Stomach smooth muscle (tissue), 2 donors: ENCODE measurements at regions not wholly inside any gene's neighbourhood (a gene's known extent, or its start where the extent isn't known, plus 50 kb on each side); places are given as distances from the start of the nearest gene placed in this dataset.
A peak's percentile ranks its signal among the peaks of the same experiment; 100 is the strongest.

Experiments used
- H3K27ac ChIP-seq: one replicate; pipeline ENCODE4 v1.7.0; 2013; ENCODE audit warnings: mild to moderate bottlenecking, low read length, inconsistent platforms
- H3K27me3 ChIP-seq, 2 donors: one replicate each; pipeline ENCODE4 v1.7.0; 2013; ENCODE audit warnings: low read length in 2 of 2; ENCODE audit not compliant: insufficient read depth in 2 of 2, control insufficient read depth in 1 of 2
- H3K36me3 ChIP-seq, 2 donors: one replicate each; pipeline ENCODE4 v1.7.0; 2013; ENCODE audit warnings: low read length in 2 of 2; ENCODE audit not compliant: control insufficient read depth in 2 of 2, insufficient read depth in 2 of 2
- H3K4me1 ChIP-seq: one replicate; pipeline ENCODE4 v1.7.0; 2013; ENCODE audit warnings: low read length; ENCODE audit not compliant: control insufficient read depth, insufficient read depth
- H3K4me3 ChIP-seq, 2 donors: one replicate each; pipeline ENCODE4 v1.7.0; 2013; ENCODE audit warnings: low read length in 2 of 2
- H3K9ac ChIP-seq, 2 donors: one replicate each; pipeline ENCODE4 v1.7.0; 2013; ENCODE audit warnings: low read length in 2 of 2, mild to moderate bottlenecking in 1 of 2
- H3K9me3 ChIP-seq, 2 donors: one replicate each; pipeline ENCODE4 v1.7.0; 2013; ENCODE audit warnings: low read length in 2 of 2; ENCODE audit not compliant: control insufficient read depth in 2 of 2
- donor health status: healthy.
- donor health status: Pancreatic carcinoma.

GRCh38 chrX:1911401-1912128 is 296.7 kb downstream of the ASMT start:
- Histone ChIP-seq H3K9ac (no peak overlapping the region), H3K36me3 (no peaks in the 10 kb centered on the region), H3K4me1 (no peaks in the 10 kb centered on the region), H3K4me3 (no peak overlapping the region), H3K27ac (no peak overlapping the region), H3K9me3 (peaks cover 0 to 5% of the 10 kb centered on the region in 2 donors), H3K27me3 (no peaks in the 10 kb centered on the region)

DNA sequence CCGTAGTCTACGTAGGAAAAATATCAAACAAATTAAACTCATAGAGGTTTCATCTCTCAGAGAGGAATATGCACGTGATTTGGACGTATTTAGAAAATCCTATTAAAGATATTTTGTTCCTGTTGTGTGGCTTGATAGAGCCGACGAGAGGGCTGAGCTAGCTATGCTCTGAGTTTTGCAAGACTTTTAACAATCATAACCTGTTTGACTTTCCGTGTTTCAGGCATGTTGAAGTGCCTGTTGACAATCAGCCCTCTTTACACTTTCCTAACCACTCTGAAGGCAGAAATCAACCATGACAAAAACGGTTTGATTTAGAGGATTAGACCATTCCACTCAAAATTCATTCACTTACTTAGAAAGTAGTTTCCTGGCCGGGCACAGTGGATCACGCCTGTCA is 297.3 kb downstream of the ASMT start:
- H3K9ac ChIP-seq, result no peak overlapping the region
- H3K27me3 ChIP-seq, result no peaks in the 10 kb centered on the region
- H3K4me1 ChIP-seq, result no peaks in the 10 kb centered on the region
- H3K27ac ChIP-seq, result no peak overlapping the region
- no peaks in the 10 kb centered on the region for H3K36me3 ChIP-seq
- H3K9me3 ChIP-seq, result peaks cover 0 to 5% of the 10 kb centered on the region in 2 donors
- no peak overlapping the region for H3K4me3 ChIP-seq

- H3K27ac ChIP-seq, result no peak overlapping the region
- no peaks in the 10 kb centered on the region for H3K4me1 ChIP-seq
- no peak overlapping the region for H3K9ac ChIP-seq
- H3K4me3 ChIP-seq, result no peak overlapping the region
- H3K27me3 ChIP-seq, result no peaks in the 10 kb centered on the region
- peaks cover 0 to 3% of the 10 kb centered on the region in 2 donors for H3K9me3 ChIP-seq
- no peaks in the 10 kb centered on the region for H3K36me3 ChIP-seq
Observed at GRCh38 chrX:1914606-1915365, 299.9 kb downstream of the ASMT start.

GRCh38 chrX:1918780-1919179 is 303.9 kb downstream of the ASMT start:
- Histone ChIP-seq H3K27ac (no peak overlapping the region), H3K27me3 (no peaks in the 10 kb centered on the region), H3K9me3 (peaks cover 0 to 3% of the 10 kb centered on the region in 2 donors), H3K36me3 (no peaks in the 10 kb centered on the region), H3K9ac (no peak overlapping the region), H3K4me1 (no peaks in the 10 kb centered on the region), H3K4me3 (no peak overlapping the region)

GRCh38 chrX:1925053-1925481 is 310.2 kb downstream of the ASMT start:
- Histone ChIP-seq H3K4me1 (peaks cover 2% of the 10 kb centered on the region), H3K9me3 (no peaks in the 10 kb centered on the region), H3K36me3 (no peaks in the 10 kb centered on the region), H3K27ac (no peak overlapping the region), H3K9ac (no peak overlapping the region), H3K27me3 (no peaks in the 10 kb centered on the region), H3K4me3 (peak overlapping the region in 1 of 2 donors; percentile 25)

GRCh38 chrX:1928805-1929204 is 313.9 kb downstream of the ASMT start:
- Histone ChIP-seq H3K4me1 (peaks cover 2% of the 10 kb centered on the region), H3K4me3 (no peak overlapping the region), H3K36me3 (no peaks in the 10 kb centered on the region), H3K27me3 (no peaks in the 10 kb centered on the region), H3K27ac (no peak overlapping the region), H3K9ac (no peak overlapping the region), H3K9me3 (no peaks in the 10 kb centered on the region)

DNA sequence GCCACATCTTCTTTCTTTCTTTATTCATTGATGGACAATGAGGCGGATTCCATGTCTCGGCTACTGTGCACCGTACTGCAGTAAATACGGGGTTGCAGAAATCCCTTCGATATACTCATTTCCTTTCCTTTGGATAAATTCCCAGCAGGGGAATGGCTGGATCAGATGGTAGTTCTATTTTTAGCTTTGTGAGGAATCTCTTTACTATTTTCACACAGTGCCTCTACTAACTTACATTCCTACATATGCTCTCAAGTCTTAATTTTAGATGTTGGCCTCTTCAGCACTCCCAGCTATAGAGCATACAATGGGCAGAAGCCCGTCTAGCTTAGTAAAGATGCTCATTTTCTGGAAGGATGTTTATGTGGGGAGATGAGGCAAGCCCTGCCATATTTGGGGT is 317.4 kb downstream of the ASMT start:
- no peaks in the 10 kb centered on the region for H3K27me3 ChIP-seq
- no peak overlapping the region for H3K9ac ChIP-seq
- no peaks in the 10 kb centered on the region for H3K9me3 ChIP-seq
- H3K4me1 ChIP-seq, result no peaks in the 10 kb centered on the region
- no peaks in the 10 kb centered on the region for H3K36me3 ChIP-seq
- no peak overlapping the region for H3K4me3 ChIP-seq
- no peak overlapping the region for H3K27ac ChIP-seq

DNA sequence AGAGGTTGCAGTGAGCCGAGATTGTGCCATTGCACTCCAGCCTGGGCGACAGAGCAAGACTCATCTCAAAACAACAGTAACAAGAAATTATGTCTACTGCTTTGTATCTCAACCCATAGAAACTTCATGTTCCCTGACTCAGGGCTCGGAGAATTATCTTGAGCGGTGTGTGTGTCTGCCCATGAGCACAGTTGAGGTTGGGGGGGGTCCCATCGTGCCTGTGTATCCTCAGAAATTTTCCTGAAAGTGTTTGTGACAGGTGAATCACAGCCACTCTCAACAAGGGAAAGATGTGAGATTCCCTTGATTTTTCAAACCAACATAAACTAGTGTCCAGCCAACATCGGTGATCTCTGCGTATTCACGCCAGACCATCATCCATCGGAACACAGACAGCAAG is 319.1 kb downstream of the ASMT start:
- H3K4me1 ChIP-seq, result no peaks in the 10 kb centered on the region
- H3K9ac ChIP-seq, result no peak overlapping the region
- H3K9me3 ChIP-seq, result no peaks in the 10 kb centered on the region
- H3K4me3 ChIP-seq, result no peak overlapping the region
- H3K36me3 ChIP-seq, result no peaks in the 10 kb centered on the region
- no peaks in the 10 kb centered on the region for H3K27me3 ChIP-seq
- H3K27ac ChIP-seq, result no peak overlapping the region

DNA sequence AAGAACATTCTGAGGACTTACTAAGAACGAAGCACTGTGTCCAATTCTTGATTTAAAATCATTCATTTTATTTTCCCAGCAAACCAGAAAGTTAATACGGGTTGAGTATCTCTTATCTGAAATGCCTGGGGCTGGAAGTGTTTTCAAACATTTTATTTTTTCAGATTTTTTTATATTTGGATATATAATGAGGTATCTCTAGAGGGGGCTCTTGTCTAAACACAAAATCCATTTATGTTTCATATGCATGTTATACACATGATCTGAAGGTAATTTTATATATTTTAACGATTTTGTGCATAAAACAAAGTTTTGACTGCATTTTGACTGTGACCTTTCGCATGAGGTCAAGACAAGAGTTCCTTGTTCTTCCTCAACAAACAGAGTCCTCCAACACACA is 320.9 kb downstream of the ASMT start:
- no peak overlapping the region for H3K4me3 ChIP-seq
- H3K36me3 ChIP-seq, result no peaks in the 10 kb centered on the region
- no peaks in the 10 kb centered on the region for H3K27me3 ChIP-seq
- no peak overlapping the region for H3K9ac ChIP-seq
- no peaks in the 10 kb centered on the region for H3K4me1 ChIP-seq
- no peaks in the 10 kb centered on the region for H3K9me3 ChIP-seq
- no peak overlapping the region for H3K27ac ChIP-seq

DNA sequence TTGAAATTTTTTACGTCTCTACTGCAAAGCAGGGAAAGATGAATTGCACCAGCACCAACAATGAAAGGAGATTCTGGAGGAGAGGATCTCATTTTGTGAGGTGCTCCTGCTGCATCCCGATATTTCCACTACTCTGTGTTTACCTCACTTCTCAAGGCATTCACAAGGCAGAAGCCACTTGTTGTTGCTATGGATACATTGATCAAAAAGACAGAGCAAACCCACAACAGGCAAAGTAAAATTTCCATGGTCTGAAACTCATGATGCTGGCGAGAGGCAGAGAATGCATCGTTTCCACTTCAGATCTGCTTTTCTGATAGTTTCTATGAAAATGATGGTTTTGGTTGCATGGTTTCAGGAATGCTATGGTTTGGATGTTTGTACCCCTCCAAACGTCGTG is 323.3 kb downstream of the ASMT start:
- no peaks in the 10 kb centered on the region for H3K4me1 ChIP-seq
- no peak overlapping the region for H3K4me3 ChIP-seq
- no peaks in the 10 kb centered on the region for H3K36me3 ChIP-seq
- H3K9me3 ChIP-seq, result no peaks in the 10 kb centered on the region
- H3K27ac ChIP-seq, result no peak overlapping the region
- no peaks in the 10 kb centered on the region for H3K27me3 ChIP-seq
- no peak overlapping the region for H3K9ac ChIP-seq

DNA sequence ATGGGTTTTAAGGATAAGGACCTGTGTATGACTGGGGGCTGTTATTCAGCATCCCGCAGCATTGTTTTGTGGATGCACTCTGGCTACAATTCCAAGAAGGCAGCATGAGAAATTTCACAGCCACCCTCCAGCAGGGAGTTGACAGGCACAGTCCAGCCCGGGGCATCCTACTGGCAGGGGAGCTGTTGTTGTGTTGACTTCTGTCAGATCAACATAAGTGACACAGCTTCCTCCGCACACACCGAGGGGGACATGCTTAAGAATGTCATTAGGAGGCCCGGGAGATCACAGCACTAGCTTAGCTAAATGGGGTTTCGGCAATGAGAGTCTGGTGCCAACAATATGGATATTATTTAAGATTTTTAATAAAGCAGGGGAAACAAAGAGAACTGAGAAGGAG is 326.5 kb downstream of the ASMT start:
- no peaks in the 10 kb centered on the region for H3K9me3 ChIP-seq
- H3K4me3 ChIP-seq, result no peak overlapping the region
- H3K27ac ChIP-seq, result no peak overlapping the region
- H3K36me3 ChIP-seq, result no peaks in the 10 kb centered on the region
- H3K27me3 ChIP-seq, result no peaks in the 10 kb centered on the region
- no peaks in the 10 kb centered on the region for H3K4me1 ChIP-seq
- H3K9ac ChIP-seq, result no peak overlapping the region
